Colonic mucosa (tissue), 4 donors: ENCODE measurements at regions not wholly inside any gene's neighbourhood (a gene's known extent, or its start where the extent isn't known, plus 50 kb on each side); places are given as distances from the start of the nearest gene placed in this dataset.

Experiments
- DNase-seq: peaks from one replicate; pipeline ENCODE4 v3.0.0-alpha.2; 2020
- H3K27ac ChIP-seq: fragments of 200-600 bp; one replicate; pipeline ENCODE4 v1.8.0; 2021
- H3K27me3 ChIP-seq: fragments of 200-600 bp; one replicate; pipeline ENCODE4 v1.8.0; 2021
- H3K36me3 ChIP-seq: fragments of 200-600 bp; one replicate; pipeline ENCODE4 v1.8.0; 2021
- H3K4me1 ChIP-seq: fragments of 200-600 bp; one replicate; pipeline ENCODE4 v1.8.0; 2021; ENCODE audit warnings: mild to moderate bottlenecking
- H3K4me3 ChIP-seq: fragments of 200-600 bp; one replicate; pipeline ENCODE4 v1.8.0; 2021
- H3K9ac ChIP-seq, 2 donors: one replicate each; pipeline ENCODE4 v1.7.0; 2013; ENCODE audit warnings: control low read depth in 2 of 2, low read depth in 2 of 2, low read length in 2 of 2
- H3K9me3 ChIP-seq: fragments of 200-600 bp; one replicate; pipeline ENCODE4 v1.8.0; 2021
- CTCF ChIP-seq: fragments of 200-600 bp; IDR thresholded peaks from one replicate; pipeline ENCODE4 v1.8.0; 2022; ENCODE audit warnings: antibody characterized with exemption, mild to moderate bottlenecking
- intact Hi-C: fragments of 100-400 bp; cut with DNase I; formaldehyde crosslinking; loops from one replicate; pipeline ENCODE4 v1.14.1; 2022
- donor health status: healthy.
- donor health status: DM: no; HTN: no; CAD: no.
- donor health status: DM: no; HTN: no; CAD: no.

GRCh38 chrX:25819879-25820278 is 318.3 kb upstream of the MAGEB18 start:
- H3K36me3 ChIP-seq: no peaks in the 10 kb centered on the region
- no peaks in the 10 kb centered on the region for H3K9me3 ChIP-seq
- intact Hi-C loops: no loop called here
- no peak for DNase-seq
- no peaks in the 10 kb centered on the region for H3K4me1 ChIP-seq
- no peak overlapping the region for H3K27ac ChIP-seq
- no peak overlapping the region for H3K4me3 ChIP-seq
- TF ChIP-seq CTCF: no peak
- H3K27me3 ChIP-seq: no peaks in the 10 kb centered on the region
- no peak overlapping the region for H3K9ac ChIP-seq

- Histone ChIP-seq H3K27ac (no peak overlapping the region), H3K4me3 (no peak overlapping the region), H3K27me3 (no peaks in the 10 kb centered on the region), H3K36me3 (no peaks in the 10 kb centered on the region), H3K4me1 (no peaks in the 10 kb centered on the region), H3K9ac (no peak overlapping the region), H3K9me3 (no peaks in the 10 kb centered on the region)
- no peak for TF ChIP-seq CTCF
- no peak for DNase-seq
- intact Hi-C loops: no loop called here
Measured at GRCh38 chrX:25851141-25851540, 287.0 kb upstream of the MAGEB18 start.

- Histone ChIP-seq H3K4me3 (no peak overlapping the region), H3K9me3 (no peaks in the 10 kb centered on the region), H3K4me1 (no peaks in the 10 kb centered on the region), H3K36me3 (no peaks in the 10 kb centered on the region), H3K9ac (no peak overlapping the region), H3K27me3 (no peaks in the 10 kb centered on the region), H3K27ac (no peak overlapping the region)
- intact Hi-C loops: no loop called here
- DNase-seq: no peak
- no peak for TF ChIP-seq CTCF
Measured at GRCh38 chrX:25853002-25853479, 285.1 kb upstream of the MAGEB18 start.

- intact Hi-C loops: no loop called here
- Histone ChIP-seq H3K27ac (no peak overlapping the region), H3K36me3 (no peaks in the 10 kb centered on the region), H3K4me3 (no peak overlapping the region), H3K9ac (no peak overlapping the region), H3K27me3 (no peaks in the 10 kb centered on the region), H3K9me3 (no peaks in the 10 kb centered on the region), H3K4me1 (no peaks in the 10 kb centered on the region)
- DNase-seq: no peak
- TF ChIP-seq CTCF: no peak
Measured at GRCh38 chrX:25858273-25858880, 279.8 kb upstream of the MAGEB18 start.

GRCh38 chrX:25860322-25860721 is 277.8 kb upstream of the MAGEB18 start:
- no peak for TF ChIP-seq CTCF
- no peaks in the 10 kb centered on the region for H3K36me3 ChIP-seq
- DNase-seq: no peak

More at GRCh38 chrX:25860322-25860721, 277.8 kb upstream of the MAGEB18 start:
- H3K4me1 ChIP-seq: no peaks in the 10 kb centered on the region
- H3K9me3 ChIP-seq: no peaks in the 10 kb centered on the region
- no peaks in the 10 kb centered on the region for H3K27me3 ChIP-seq
- no peak overlapping the region for H3K9ac ChIP-seq
- no peak overlapping the region for H3K4me3 ChIP-seq
- intact Hi-C loops: no loop called here
- no peak overlapping the region for H3K27ac ChIP-seq
